HepG2 (cell line): ENCODE measurements at regions not wholly inside any gene's neighbourhood (a gene's known extent, or its start where the extent isn't known, plus 50 kb on each side); places are given as distances from the start of the nearest gene placed in this dataset.

ENCODE experiments used
- ATAC-seq: fragments of 200-7000 bp; cut with Tn5 transposase; 3 replicates; pipeline ENCODE4 v1.9.1; 2020; ENCODE audit warnings: mild to moderate bottlenecking, moderate library complexity
- BruUV-seq: library from RNA; stranded (reverse); fragments of 400-500 nt; replicated peaks from 2 replicates; lab custom pipeline; 2021; lab: Mats Ljungman, UMichigan
- CTCF ChIA-PET: fragments of 300-600 bp; formaldehyde crosslinking; extraction: SDS; loops from one replicate; lab custom pipeline; 2021; ENCODE audit warnings: low total read pairs, inconsistent platforms, low intra/inter-chr PET ratio; lab: Yijun Ruan, JAX
- POLR2A ChIA-PET: fragments of 350-600 bp; sonication (Branson Sonifier 250); formaldehyde crosslinking; loops from one replicate; lab custom pipeline; 2020; ENCODE audit warnings: antibody characterized with exemption, inconsistent platforms; lab: Yijun Ruan, JAX
- DNase-seq: peaks from one replicate; pipeline ENCODE4 v3.0.0-alpha.2; 2015; ENCODE audit warnings: low spot score
- FAIRE-seq: peaks from 3 replicates; lab custom pipeline; 2011; peaks lifted over from hg19 to GRCh38; lab: Jason Lieb, UNC
- H2AFZ ChIP-seq: one replicate; pipeline ENCODE4 v1.6.1; 2011; ENCODE audit warnings: low read length, inconsistent platforms
- H3K27ac ChIP-seq: fragments of 300-600 bp; 3 replicates; pipeline ENCODE4 v1.8.0; 2011; ENCODE audit warnings: mixed run types, mild to moderate bottlenecking, mixed read lengths, low read length, inconsistent platforms; ENCODE audit not compliant: insufficient read depth; ENCODE audit errors: extremely low read length
- H3K27me3 ChIP-seq, 2 experiments: fragments of 200-600 bp in 1 of 2; 2 replicates in 1 of 2; 3 replicates in 1 of 2; pipeline versions ENCODE4 v1.6.0 to v1.8.0; 2011; ENCODE audit warnings: low read length in 2 of 2, mild to moderate bottlenecking in 2 of 2, moderate library complexity in 2 of 2, inconsistent platforms in 1 of 2; ENCODE audit not compliant: insufficient read depth in 2 of 2, control insufficient read depth in 1 of 2
- H3K36me3 ChIP-seq, 2 experiments: fragments of 200-600 bp in 1 of 2; replicated peaks in 1 of 2; 2 replicates in 1 of 2; 3 replicates in 1 of 2; pipeline versions ENCODE4 v1.5.1 to v1.8.0; 2011; ENCODE audit warnings: low read length in 2 of 2, inconsistent platforms in 1 of 2; ENCODE audit not compliant: insufficient read depth in 2 of 2, control insufficient read depth in 1 of 2
- H3K4me1 ChIP-seq: 2 replicates; pipeline ENCODE4 v1.5.1; 2012; ENCODE audit warnings: low read length, inconsistent platforms; ENCODE audit not compliant: insufficient read depth
- H3K4me2 ChIP-seq: 2 replicates; pipeline ENCODE4 v1.6.0; 2011; ENCODE audit warnings: low read depth, low read length, inconsistent platforms
- H3K4me3 ChIP-seq, 3 experiments: fragments of 200-600 bp in 1 of 3; sonication (generic), shearing (Covaris generic) in 1 of 3; replicated peaks in 1 of 3; 2 replicates each; pipeline ENCODE4 v1.5.1; 2011 to 2016; ENCODE audit warnings: low read length in 3 of 3, inconsistent platforms in 2 of 3, low read depth in 2 of 3, mild to moderate bottlenecking in 2 of 3, control low read depth in 1 of 3, mixed read lengths in 1 of 3; ENCODE audit not compliant: insufficient read depth in 1 of 3
- H3K79me2 ChIP-seq: one replicate; pipeline ENCODE4 v1.6.1; 2011; ENCODE audit warnings: low read length, inconsistent platforms; ENCODE audit not compliant: insufficient read depth
- H3K9ac ChIP-seq: 2 replicates; pipeline ENCODE4 v1.6.0; 2011; ENCODE audit warnings: mild to moderate bottlenecking, low read depth, low read length, inconsistent platforms; ENCODE audit not compliant: insufficient read depth
- H3K9me3 ChIP-seq: 2 replicates; pipeline ENCODE4 v1.5.1; 2012; ENCODE audit warnings: mild to moderate bottlenecking, low read length
- H4K20me1 ChIP-seq: 2 replicates; pipeline ENCODE4 v1.6.0; 2011; ENCODE audit warnings: inconsistent platforms, mild to moderate bottlenecking, low read length, moderate library complexity; ENCODE audit not compliant: insufficient read depth
- CC2D1A ChIP-seq: sonication (generic); formaldehyde crosslinking; IDR thresholded peaks from 2 replicates; pipeline ENCODE4 v1.8.1; 2023; ENCODE audit warnings: mild to moderate bottlenecking, missing genetic modification reagents
- DPF2 ChIP-seq: sonication (generic); formaldehyde crosslinking; IDR thresholded peaks from 2 replicates; pipeline ENCODE4 v1.4.0; 2020; ENCODE audit warnings: mild to moderate bottlenecking, low read depth, missing genetic modification reagents, borderline replicate concordance
- DZIP1 ChIP-seq: sonication (generic); formaldehyde crosslinking; IDR thresholded peaks from 2 replicates; pipeline ENCODE4 v1.5.0; 2020; ENCODE audit warnings: mild to moderate bottlenecking, missing genetic modification reagents
- EHMT2 ChIP-seq: fragments of 200-600 bp; sonication (generic); IDR thresholded peaks from 2 replicates; pipeline ENCODE4 v1.7.0; 2017; ENCODE audit warnings: antibody characterized with exemption, low read depth, low read length, borderline replicate concordance
- FOXO1 ChIP-seq: sonication (generic); formaldehyde crosslinking; IDR thresholded peaks from 2 replicates; pipeline ENCODE4 v1.4.0; 2020; ENCODE audit warnings: missing genetic modification reagents
- HCFC1 ChIP-seq: fragments of 150-350 bp; IDR thresholded peaks from 2 replicates; pipeline ENCODE4 v1.6.1; 2014; ENCODE audit warnings: low read depth, low read length
- PHB2 ChIP-seq: fragments of 450-650 bp; IDR thresholded peaks from 2 replicates; pipeline ENCODE4 v1.6.1; 2018; ENCODE audit not compliant: partially characterized antibody
- RXRB ChIP-seq: IDR thresholded peaks from 2 replicates; pipeline ENCODE4 v1.6.1; 2016; ENCODE audit warnings: borderline replicate concordance, missing genetic modification reagents, missing compliant biosample characterization
- SMYD3 ChIP-seq: sonication (generic); formaldehyde crosslinking; IDR thresholded peaks from 2 replicates; pipeline ENCODE4 v1.8.1; 2023; ENCODE audit warnings: mild to moderate bottlenecking, missing genetic modification reagents
- STAT5B ChIP-seq: sonication (generic); formaldehyde crosslinking; IDR thresholded peaks from 2 replicates; pipeline ENCODE4 v1.4.0; 2020; ENCODE audit warnings: missing genetic modification reagents
- TGIF2 ChIP-seq: IDR thresholded peaks from 2 replicates; pipeline ENCODE4 v1.6.1; 2016; ENCODE audit warnings: control low read depth, missing compliant biosample characterization
- ZKSCAN5 ChIP-seq: sonication (generic); formaldehyde crosslinking; IDR thresholded peaks from 2 replicates; pipeline ENCODE4 v1.5.1; 2020; ENCODE audit warnings: mild to moderate bottlenecking, missing genetic modification reagents
- ZNF225 ChIP-seq: sonication (generic); formaldehyde crosslinking; IDR thresholded peaks from 2 replicates; pipeline ENCODE4 v1.4.0; 2020; ENCODE audit warnings: mild to moderate bottlenecking, missing genetic modification reagents
- ZNF572 ChIP-seq: sonication (generic); formaldehyde crosslinking; IDR thresholded peaks from 2 replicates; pipeline ENCODE4 v1.5.1; 2020; ENCODE audit warnings: mild to moderate bottlenecking, missing genetic modification reagents
- ZNF605 ChIP-seq: sonication (generic); formaldehyde crosslinking; IDR thresholded peaks from 2 replicates; pipeline ENCODE4 v1.8.0; 2022; ENCODE audit warnings: mild to moderate bottlenecking, missing genetic modification reagents
- ZNF749 ChIP-seq: sonication (generic); formaldehyde crosslinking; IDR thresholded peaks from 2 replicates; pipeline ENCODE4 v1.8.0; 2022; ENCODE audit warnings: mild to moderate bottlenecking, missing genetic modification reagents, moderate library complexity, borderline replicate concordance
- ZNF768 ChIP-seq: sonication (generic); formaldehyde crosslinking; IDR thresholded peaks from 2 replicates; pipeline ENCODE4 v1.4.0; 2020; ENCODE audit warnings: missing genetic modification reagents
- WGBS: methylation state at CpG from one replicate; pipeline ENCODE4 v1.1.6; 2017; ENCODE audit warnings: low lambda C conversion rate; 5-methylcytosine and 5-hydroxymethylcytosine counted together
- in situ Hi-C: cut with HindIII; loops from 2 replicates; pipeline ENCODE4 v1.10.0; 2017; ENCODE audit warnings: low pct_unique_long_range_greater_than_20kb; ENCODE audit not compliant: extremely low pct_ligation_motif_present
- intact Hi-C: fragments of 100-400 bp; cut with micrococcal nuclease; formaldehyde crosslinking; loops from one replicate; pipeline ENCODE4 v1.10.0; 2022; ENCODE audit not compliant: unreplicated experiment
- TF ChIP-seq, protein P1 (sequence below): sonication (generic); formaldehyde crosslinking; IDR thresholded peaks from 2 replicates; pipeline ENCODE4 v1.4.0; 2020; ENCODE audit warnings: mild to moderate bottlenecking, missing genetic modification reagents
- TF ChIP-seq, protein P2 (sequence below): sonication (generic); formaldehyde crosslinking; IDR thresholded peaks from 2 replicates; pipeline ENCODE4 v1.5.1; 2020; ENCODE audit warnings: missing genetic modification reagents, mild to moderate bottlenecking, borderline replicate concordance

DNA sequence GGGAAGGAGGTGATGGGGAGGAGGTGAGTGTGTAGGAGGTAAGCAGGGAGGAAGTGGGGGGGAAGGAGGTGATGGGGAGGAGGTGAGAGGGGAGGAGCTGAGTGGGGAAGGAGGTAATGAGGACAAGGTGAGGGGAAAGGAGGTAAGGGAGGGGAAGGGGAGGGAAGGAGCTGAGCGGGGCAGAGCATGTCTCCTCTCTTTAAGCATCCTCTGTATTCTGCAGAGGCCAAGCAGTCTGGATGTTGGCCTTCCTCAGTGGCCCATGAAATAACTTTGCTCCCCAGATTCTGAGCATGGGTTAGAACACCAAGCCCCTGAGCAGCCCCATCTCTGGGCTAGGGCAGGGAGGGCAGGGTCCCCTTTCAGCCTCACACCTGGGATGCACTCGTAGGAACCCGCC is 84.6 kb downstream of the EDN3 start:
- Histone ChIP-seq H3K4me2 (no peak overlapping the region), H3K9ac (no peak overlapping the region), H3K79me2 (no peaks in the 10 kb centered on the region), H3K4me3 (no peak overlapping the region), H3K4me1 (no peaks in the 10 kb centered on the region), H3K9me3 (no peaks in the 10 kb centered on the region), H4K20me1 (no peaks in the 10 kb centered on the region), H3K27ac (no peak overlapping the region), H2AFZ (no peak overlapping the region), H3K27me3 (peaks cover 0 to 39% of the 10 kb centered on the region in 2 experiments), H3K36me3 (no peaks in the 10 kb centered on the region)
- no TSS peak for BruUV-seq
- intact Hi-C loops (no loop called here), in situ Hi-C loops (no loop called here)
- FAIRE-seq (no peak), ATAC-seq (no peak), DNase-seq (no peak)
- WGBS, result 1% methylated on average over 3 of the region's 3 CpGs
- TF ChIP-seq, protein P1, sequence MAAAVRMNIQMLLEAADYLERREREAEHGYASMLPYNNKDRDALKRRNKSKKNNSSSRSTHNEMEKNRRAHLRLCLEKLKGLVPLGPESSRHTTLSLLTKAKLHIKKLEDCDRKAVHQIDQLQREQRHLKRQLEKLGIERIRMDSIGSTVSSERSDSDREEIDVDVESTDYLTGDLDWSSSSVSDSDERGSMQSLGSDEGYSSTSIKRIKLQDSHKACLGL (CRISPR knock-in tag), result no peak
- no peak for TF ChIP-seq DPF2 (CRISPR knock-in tag)
- TF ChIP-seq TGIF2 (CRISPR knock-in tag), result no peak
- TF ChIP-seq ZNF768, result no peak
- no peak for TF ChIP-seq DZIP1
- no peak for TF ChIP-seq ZNF225 (CRISPR knock-in tag)
- no peak for TF ChIP-seq PHB2
- no peak for TF ChIP-seq ZNF572 (CRISPR knock-in tag)
- TF ChIP-seq, protein P2, sequence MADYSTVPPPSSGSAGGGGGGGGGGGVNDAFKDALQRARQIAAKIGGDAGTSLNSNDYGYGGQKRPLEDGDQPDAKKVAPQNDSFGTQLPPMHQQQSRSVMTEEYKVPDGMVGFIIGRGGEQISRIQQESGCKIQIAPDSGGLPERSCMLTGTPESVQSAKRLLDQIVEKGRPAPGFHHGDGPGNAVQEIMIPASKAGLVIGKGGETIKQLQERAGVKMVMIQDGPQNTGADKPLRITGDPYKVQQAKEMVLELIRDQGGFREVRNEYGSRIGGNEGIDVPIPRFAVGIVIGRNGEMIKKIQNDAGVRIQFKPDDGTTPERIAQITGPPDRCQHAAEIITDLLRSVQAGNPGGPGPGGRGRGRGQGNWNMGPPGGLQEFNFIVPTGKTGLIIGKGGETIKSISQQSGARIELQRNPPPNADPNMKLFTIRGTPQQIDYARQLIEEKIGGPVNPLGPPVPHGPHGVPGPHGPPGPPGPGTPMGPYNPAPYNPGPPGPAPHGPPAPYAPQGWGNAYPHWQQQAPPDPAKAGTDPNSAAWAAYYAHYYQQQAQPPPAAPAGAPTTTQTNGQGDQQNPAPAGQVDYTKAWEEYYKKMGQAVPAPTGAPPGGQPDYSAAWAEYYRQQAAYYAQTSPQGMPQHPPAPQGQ (CRISPR knock-in tag), result no peak
- no peak for TF ChIP-seq FOXO1 (CRISPR knock-in tag)
- TF ChIP-seq EHMT2, result no peak
- TF ChIP-seq ZNF749 (CRISPR knock-in tag), result no peak
- TF ChIP-seq HCFC1, result no peak
- TF ChIP-seq SMYD3, result no peak
- no peak for TF ChIP-seq STAT5B
- no peak for TF ChIP-seq ZNF605 (CRISPR knock-in tag)
- no peak for TF ChIP-seq ZKSCAN5 (CRISPR knock-in tag)
- no peak for TF ChIP-seq RXRB (CRISPR knock-in tag)
- no peak for TF ChIP-seq CC2D1A (CRISPR knock-in tag)
- TF ChIP-seq, all 625 proteins: peak for 0
- ChIA-PET CTCF (no interaction called here), POLR2A (no interaction called here)
